Upper lobe of left lung (tissue), 4 donors: ENCODE measurements at regions not wholly inside any gene's neighbourhood (a gene's known extent, or its start where the extent isn't known, plus 50 kb on each side); places are given as distances from the start of the nearest gene placed in this dataset.

Experiments used
- CTCF ChIP-seq, 6 experiments: fragments of 450-650 bp in 4 of 6; fragments of 200-600 bp in 2 of 6; sonication (generic) in 2 of 6; IDR thresholded peaks; one replicate each; pipeline ENCODE4 v1.5.1; 2016 to 2019; ENCODE audit warnings: antibody characterized with exemption in 6 of 6
- POLR2A ChIP-seq, 4 donors: fragments of 450-650 bp; IDR thresholded peaks; one replicate each; pipeline ENCODE4 v1.5.1; 2016 to 2017; ENCODE audit warnings: antibody characterized with exemption in 4 of 4, mild to moderate bottlenecking in 2 of 4
- POLR2AphosphoS5 ChIP-seq, 2 donors: sonication (generic); formaldehyde crosslinking; IDR thresholded peaks; one replicate each; pipeline ENCODE4 v1.5.1; 2017; ENCODE audit warnings: antibody characterized with exemption in 2 of 2

- no peak for TF ChIP-seq POLR2AphosphoS5 (IDR thresholded peaks at IDR 0.05)
- no peak for TF ChIP-seq POLR2A (IDR thresholded peaks at IDR 0.05)
- no peak for TF ChIP-seq CTCF (IDR thresholded peaks at IDR 0.05)
Observed at GRCh38 chr7:148495605-148496004, 95.0 kb upstream of the C7orf33 start.
